Osteoblast (primary cell): ENCODE measurements at regions not wholly inside any gene's neighbourhood (a gene's known extent, or its start where the extent isn't known, plus 50 kb on each side); places are given as distances from the start of the nearest gene placed in this dataset.

Experiments used
- DNase-seq: peaks from one replicate; pipeline ENCODE4 v3.0.0; 2011; ENCODE audit warnings: low spot score, mixed read lengths; ENCODE audit not compliant: insufficient read length; ENCODE audit errors: missing footprints
- H2AFZ ChIP-seq: 2 replicates; pipeline ENCODE4 v1.6.0; 2011; ENCODE audit warnings: mild to moderate bottlenecking, low read length
- H3K27ac ChIP-seq: 2 replicates; pipeline ENCODE4 v1.5.1; 2011; ENCODE audit warnings: mild to moderate bottlenecking, low read depth, low read length, moderate library complexity
- H3K27me3 ChIP-seq: 2 replicates; pipeline ENCODE4 v1.6.0; 2012; ENCODE audit warnings: mild to moderate bottlenecking, control low read depth, inconsistent platforms, low read length, moderate library complexity; ENCODE audit not compliant: insufficient read depth
- H3K36me3 ChIP-seq: 2 replicates; pipeline ENCODE4 v1.5.1; 2011; ENCODE audit warnings: mild to moderate bottlenecking, low read length, control low read depth, moderate library complexity; ENCODE audit not compliant: insufficient read depth
- H3K4me1 ChIP-seq: 2 replicates; pipeline ENCODE4 v1.5.1; 2011; ENCODE audit warnings: mild to moderate bottlenecking, low read length, control low read depth, moderate library complexity; ENCODE audit not compliant: insufficient read depth
- H3K4me2 ChIP-seq: 2 replicates; pipeline ENCODE4 v1.6.0; 2011; ENCODE audit warnings: mild to moderate bottlenecking, low read length; ENCODE audit not compliant: insufficient read depth
- H3K4me3 ChIP-seq: fragments of 200-600 bp; sonication (generic); 3 replicates; pipeline ENCODE4 v1.5.1; 2012; ENCODE audit warnings: mild to moderate bottlenecking, low read length, inconsistent platforms; ENCODE audit not compliant: insufficient read depth
- H3K79me2 ChIP-seq: 2 replicates; pipeline ENCODE4 v1.6.0; 2012; ENCODE audit warnings: mild to moderate bottlenecking, low read length, control low read depth, inconsistent platforms; ENCODE audit not compliant: insufficient read depth
- H3K9me3 ChIP-seq: 2 replicates; pipeline ENCODE4 v1.5.1; 2011; ENCODE audit warnings: low read depth, low read length, control low read depth
- H4K20me1 ChIP-seq: 2 replicates; pipeline ENCODE4 v1.6.0; 2012; ENCODE audit warnings: mild to moderate bottlenecking, low read length, control low read depth; ENCODE audit not compliant: insufficient read depth
- CTCF ChIP-seq: IDR thresholded peaks from 2 replicates; pipeline ENCODE4 v1.5.1; 2011; ENCODE audit warnings: mild to moderate bottlenecking, low read depth, low read length, moderate library complexity; ENCODE audit errors: extremely low read depth

- H4K20me1 ChIP-seq, result no peaks in the 10 kb centered on the region
- no peak overlapping the region for H3K4me2 ChIP-seq
- no peak overlapping the region for H2AFZ ChIP-seq
- H3K4me1 ChIP-seq, result no peaks in the 10 kb centered on the region
- DNase-seq, result no peak
- no peaks in the 10 kb centered on the region for H3K36me3 ChIP-seq
- H3K9me3 ChIP-seq, result no peaks in the 10 kb centered on the region
- H3K79me2 ChIP-seq, result no peaks in the 10 kb centered on the region
- no peak overlapping the region for H3K4me3 ChIP-seq
- H3K27ac ChIP-seq, result no peak overlapping the region
- H3K27me3 ChIP-seq, result no peaks in the 10 kb centered on the region
- no peak for TF ChIP-seq CTCF
Observed at GRCh38 chr3:109553591-109554371, 216.4 kb upstream of the DPPA4 start.

GRCh38 chr3:109559389-109559788 is 222.0 kb upstream of the DPPA4 start:
- TF ChIP-seq CTCF, result no peak
- Histone ChIP-seq H3K27me3 (no peaks in the 10 kb centered on the region), H3K4me3 (no peak overlapping the region), H3K4me2 (no peak overlapping the region), H3K4me1 (no peaks in the 10 kb centered on the region), H3K9me3 (peaks cover 3% of the 10 kb centered on the region), H2AFZ (no peak overlapping the region), H3K36me3 (no peaks in the 10 kb centered on the region), H4K20me1 (no peaks in the 10 kb centered on the region), H3K79me2 (no peaks in the 10 kb centered on the region), H3K27ac (no peak overlapping the region)
- DNase-seq, result no peak

- Histone ChIP-seq H3K27me3 (no peaks in the 10 kb centered on the region), H3K4me2 (no peak overlapping the region), H3K27ac (no peak overlapping the region), H3K79me2 (no peaks in the 10 kb centered on the region), H3K4me3 (no peak overlapping the region), H4K20me1 (no peaks in the 10 kb centered on the region), H3K9me3 (peaks cover 3% of the 10 kb centered on the region), H3K36me3 (no peaks in the 10 kb centered on the region), H2AFZ (no peak overlapping the region), H3K4me1 (no peaks in the 10 kb centered on the region)
- no peak for DNase-seq
- TF ChIP-seq CTCF, result no peak
Observed at GRCh38 chr3:109563149-109563548, 225.8 kb upstream of the DPPA4 start.

- Histone ChIP-seq H3K4me3 (no peak overlapping the region), H2AFZ (no peak overlapping the region), H3K79me2 (no peaks in the 10 kb centered on the region), H3K27ac (no peak overlapping the region), H3K9me3 (peaks cover 2% of the 10 kb centered on the region), H3K36me3 (no peaks in the 10 kb centered on the region), H3K4me1 (no peaks in the 10 kb centered on the region), H3K27me3 (no peaks in the 10 kb centered on the region), H4K20me1 (no peaks in the 10 kb centered on the region), H3K4me2 (no peak overlapping the region)
- no peak for TF ChIP-seq CTCF
- DNase-seq, result no peak
Observed at GRCh38 chr3:109569135-109569846, 231.9 kb upstream of the DPPA4 start.
